Naive thymus-derived CD8-positive, alpha-beta T cell (primary cell): ENCODE measurements at regions not wholly inside any gene's neighbourhood (a gene's known extent, or its start where the extent isn't known, plus 50 kb on each side); places are given as distances from the start of the nearest gene placed in this dataset.

Experiments used
- ATAC-seq, 2 donors: fragments of 150-1000 bp; cut with Tn5 transposase in 1 of 2; sonication (Bioruptor Pico), chemical (Tn5 transposase) in 1 of 2; 1 replicate in 1 of 2; 2 replicates in 1 of 2; pipeline ENCODE4 v1.10.0; 2021; ENCODE audit warnings: mild to moderate bottlenecking in 2 of 2, moderate library complexity in 2 of 2
- POLR2A ChIA-PET: fragments of 350-600 bp; sonication (Branson Sonifier 250); formaldehyde crosslinking; loops from one replicate; lab custom pipeline; 2021; ENCODE audit warnings: antibody characterized with exemption; lab: Charles Lee
- DNase-seq, 10 donors: peaks; one replicate each; pipeline versions ENCODE4 v3.0.0 to v3.0.0-alpha.2; 2020 to 2022
- H3K27ac Mint-ChIP-seq, 10 donors: one replicate each; pipeline ENCODE4 v1.8.0; 2020 to 2022; ENCODE audit warnings: mild to moderate bottlenecking in 10 of 10, mixed read lengths in 10 of 10, moderate library complexity in 4 of 10, inconsistent platforms in 1 of 10
- H3K27me3 Mint-ChIP-seq, 5 donors: one replicate each; pipeline ENCODE4 v1.8.0; 2021 to 2022; ENCODE audit warnings: mixed read lengths in 5 of 5
- H3K36me3 Mint-ChIP-seq, 3 donors: one replicate each; pipeline ENCODE4 v1.8.0; 2020 to 2022; ENCODE audit warnings: mixed read lengths in 3 of 3, mild to moderate bottlenecking in 2 of 3, inconsistent platforms in 1 of 3
- H3K4me1 Mint-ChIP-seq, 4 donors: one replicate each; pipeline ENCODE4 v1.8.0; 2021 to 2022; ENCODE audit warnings: mixed read lengths in 4 of 4
- H3K4me3 Mint-ChIP-seq, 10 donors: one replicate each; pipeline ENCODE4 v1.8.0; 2020 to 2022; ENCODE audit warnings: mild to moderate bottlenecking in 10 of 10, mixed read lengths in 10 of 10, moderate library complexity in 6 of 10, inconsistent platforms in 1 of 10
- H3K9me3 Mint-ChIP-seq, 9 donors: one replicate each; pipeline ENCODE4 v1.8.0; 2020 to 2022; ENCODE audit warnings: mixed read lengths in 9 of 9, mild to moderate bottlenecking in 3 of 9, inconsistent platforms in 1 of 9, moderate library complexity in 1 of 9

DNA sequence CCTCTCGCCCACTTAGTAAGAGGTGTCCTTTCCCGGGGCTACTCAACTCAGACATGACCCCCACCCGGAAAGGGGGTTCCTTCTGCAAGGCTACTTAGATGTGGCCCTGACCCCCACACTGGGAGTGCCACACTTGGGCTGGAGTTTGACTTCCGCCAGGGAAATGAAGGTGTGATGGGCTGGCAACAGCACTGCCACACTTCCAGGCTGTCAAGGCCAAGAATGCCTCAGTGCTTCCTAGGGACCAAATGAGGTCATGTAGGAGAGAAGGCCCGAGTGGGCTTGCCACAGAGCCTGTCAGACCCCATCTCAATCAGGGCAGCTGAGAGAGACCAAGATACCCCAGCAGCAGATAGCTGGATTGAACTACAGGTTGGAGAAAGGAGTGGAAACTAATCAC is 55.5 kb downstream of the DRD1 start:
- Mint-ChIP-seq H3K36me3 (no peaks in the 10 kb centered on the region), H3K4me3 (no peak overlapping the region), H3K4me1 (no peaks in the 10 kb centered on the region), H3K9me3 (peaks cover 0 to 7% (median under 1%) of the 10 kb centered on the region in 9 donors), H3K27ac (no peak overlapping the region), H3K27me3 (peaks cover 8 to 42% (median 12%) of the 10 kb centered on the region in 5 donors)
- POLR2A ChIA-PET = no interaction called here
- no peak for ATAC-seq
- DNase-seq = no peak

DNA sequence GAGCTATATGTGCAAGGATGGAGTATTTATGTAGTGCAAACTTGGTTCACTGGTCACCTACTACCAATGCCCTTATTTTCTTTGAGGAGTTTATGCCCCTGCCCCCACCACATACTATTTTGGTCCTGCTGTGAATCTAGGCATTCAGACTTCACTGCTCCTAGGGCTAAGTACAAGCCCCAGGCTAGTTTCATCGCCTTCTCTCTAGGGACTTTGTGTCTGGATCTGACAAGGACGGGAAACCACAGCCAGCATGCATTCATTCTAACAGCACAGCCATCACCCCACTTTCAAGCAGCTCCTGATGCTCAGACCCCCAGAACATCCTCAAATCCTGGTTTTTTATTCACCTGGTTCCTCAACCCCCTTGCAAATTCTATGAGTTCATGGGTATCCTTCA is 56.8 kb downstream of the DRD1 start:
- no peak for ATAC-seq
- Mint-ChIP-seq H3K27ac (no peak overlapping the region), H3K27me3 (peaks cover 11 to 55% (median 20%) of the 10 kb centered on the region in 5 donors), H3K9me3 (peaks cover 0 to 7% (median 1%) of the 10 kb centered on the region in 9 donors), H3K36me3 (no peaks in the 10 kb centered on the region), H3K4me1 (no peaks in the 10 kb centered on the region), H3K4me3 (no peak overlapping the region)
- no peak for DNase-seq
- POLR2A ChIA-PET = interaction anchor here (0.8 kb wide), 1 partner anchor 286 kb away, joined by 3 read pairs; no protein-coding TSS in a partner anchor

DNA sequence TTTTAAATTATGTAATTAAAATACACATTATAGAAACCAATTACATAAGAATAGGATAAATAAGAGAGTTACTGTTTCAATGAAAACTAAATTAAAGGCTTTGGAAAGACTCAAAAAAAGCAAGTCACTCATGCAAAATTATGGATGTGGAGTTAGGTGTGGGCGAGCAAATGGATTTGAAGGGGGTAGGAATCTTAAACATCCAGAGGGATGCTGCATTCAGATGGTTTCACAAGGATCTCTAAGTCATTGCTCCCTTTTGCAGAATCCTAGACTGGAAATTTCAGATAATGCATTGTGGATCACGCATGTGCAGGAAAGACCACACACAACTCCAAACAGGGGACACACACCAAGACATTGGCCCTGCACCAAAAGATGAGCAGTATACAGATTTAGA is 57.5 kb downstream of the DRD1 start:
- no peak overlapping the region for H3K27ac Mint-ChIP-seq
- peaks cover 11 to 55% (median 20%) of the 10 kb centered on the region in 5 donors for H3K27me3 Mint-ChIP-seq
- H3K9me3 Mint-ChIP-seq = peaks cover 0 to 7% (median 1%) of the 10 kb centered on the region in 9 donors
- POLR2A ChIA-PET = no interaction called here
- H3K4me3 Mint-ChIP-seq = no peak overlapping the region
- no peaks in the 10 kb centered on the region for H3K4me1 Mint-ChIP-seq
- DNase-seq (no peak), ATAC-seq (no peak)
- no peaks in the 10 kb centered on the region for H3K36me3 Mint-ChIP-seq

DNA sequence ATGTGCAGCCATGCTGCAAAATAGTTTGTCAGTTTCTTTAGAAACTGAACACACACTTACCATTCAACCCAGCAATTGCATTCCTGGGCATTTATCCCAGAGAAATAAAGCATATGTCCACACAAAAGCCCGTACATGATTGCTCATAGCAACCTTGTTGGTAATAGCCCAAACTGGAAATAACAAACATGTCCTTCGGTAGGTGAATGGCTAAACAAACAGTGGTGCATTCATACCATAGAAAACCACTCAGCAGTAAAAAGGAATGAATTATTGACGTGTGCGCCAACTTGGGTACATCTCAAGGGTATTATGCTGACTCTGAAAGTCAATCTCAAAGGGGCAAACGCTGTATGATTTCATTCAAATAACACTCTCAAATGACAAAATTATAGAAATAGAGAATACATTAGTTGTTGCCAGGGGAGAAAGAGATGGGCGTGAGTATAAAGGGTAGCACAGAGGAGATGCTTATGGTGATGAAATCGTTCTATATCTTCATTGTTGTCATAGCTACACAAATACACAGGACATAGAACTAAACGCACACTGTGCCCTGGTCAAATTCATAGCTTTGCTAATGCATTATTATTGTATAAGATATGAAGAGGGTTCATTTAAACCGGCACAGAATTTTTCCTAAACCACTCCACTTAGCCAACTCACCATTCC is 58.2 kb downstream of the DRD1 start:
- H3K4me3 Mint-ChIP-seq = no peak overlapping the region
- ATAC-seq (no peak), DNase-seq (no peak)
- no peaks in the 10 kb centered on the region for H3K36me3 Mint-ChIP-seq
- no peaks in the 10 kb centered on the region for H3K4me1 Mint-ChIP-seq
- POLR2A ChIA-PET = no interaction called here
- H3K27ac Mint-ChIP-seq = no peak overlapping the region
- H3K27me3 Mint-ChIP-seq = peaks cover 13 to 55% (median 20%) of the 10 kb centered on the region in 5 donors
- H3K9me3 Mint-ChIP-seq = peaks cover 0 to 7% (median 1%) of the 10 kb centered on the region in 9 donors

DNA sequence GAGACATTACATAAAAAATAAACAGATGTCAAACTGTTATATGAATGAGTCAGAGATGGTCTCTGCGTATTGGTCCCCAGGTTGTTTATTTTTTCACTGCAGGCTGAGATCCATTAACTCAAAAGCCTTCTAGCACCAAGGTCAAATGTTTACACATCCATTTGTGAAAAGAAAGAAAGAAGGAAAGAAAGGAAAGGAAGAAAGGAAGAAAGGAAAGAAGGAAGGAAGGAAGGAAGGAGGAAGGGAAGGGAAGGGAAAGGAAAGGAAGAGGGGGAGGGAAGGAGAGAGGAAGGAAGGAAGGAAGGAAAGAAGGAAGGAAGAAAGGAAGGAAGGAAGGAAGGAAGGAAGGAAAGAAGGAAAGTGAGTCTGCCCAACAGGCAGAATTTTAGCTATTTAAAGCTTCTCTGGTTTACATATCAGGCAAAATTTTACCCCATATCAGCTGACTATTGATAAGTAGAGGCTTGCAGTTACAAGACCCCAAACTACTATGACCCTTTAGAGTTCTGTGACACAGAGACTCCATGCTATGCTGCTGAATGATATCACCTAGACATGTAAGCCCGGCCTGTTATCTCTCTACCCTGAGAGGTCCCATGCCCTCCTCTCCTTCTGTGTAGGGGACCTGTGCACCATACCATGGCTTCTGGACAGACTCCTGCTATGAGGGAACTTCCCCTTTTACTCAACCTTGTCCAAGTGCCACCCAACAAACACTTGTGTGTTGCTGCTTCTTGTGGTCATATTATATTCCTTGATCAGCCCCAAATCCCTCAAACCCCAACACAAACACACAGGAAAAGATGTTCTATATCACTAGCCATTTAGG is 59.0 kb downstream of the DRD1 start:
- H3K27me3 Mint-ChIP-seq = peaks cover 13 to 55% (median 18%) of the 10 kb centered on the region in 5 donors

DNA sequence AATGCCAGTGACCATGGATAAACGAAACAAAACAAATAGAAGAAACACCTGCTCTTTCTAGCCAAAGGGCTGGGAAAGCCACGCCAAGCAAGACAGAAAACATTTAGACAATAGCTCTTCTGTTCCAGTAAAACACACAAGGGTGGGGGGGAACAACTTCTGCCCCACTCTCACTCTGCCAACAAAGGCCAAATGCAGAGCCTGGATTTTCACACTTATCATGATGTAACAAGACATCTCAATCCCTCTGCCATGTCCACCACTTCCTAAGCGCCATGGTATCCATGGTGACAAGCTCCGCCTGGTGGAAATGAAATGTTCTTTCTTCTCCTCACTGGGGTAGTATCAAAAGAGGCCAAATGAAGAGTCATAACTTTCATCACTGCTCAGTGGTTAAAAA is 60.6 kb downstream of the DRD1 start:
- Mint-ChIP-seq H3K9me3 (peaks cover 0 to 7% (median 0%) of the 10 kb centered on the region in 9 donors), H3K4me3 (no peak overlapping the region), H3K4me1 (no peaks in the 10 kb centered on the region), H3K27ac (no peak overlapping the region), H3K36me3 (no peaks in the 10 kb centered on the region), H3K27me3 (peaks cover 12 to 52% (median 21%) of the 10 kb centered on the region in 5 donors)
- ATAC-seq = no peak
- no peak for DNase-seq
- POLR2A ChIA-PET = no interaction called here

More for the DNA sequence above, 59.0 kb downstream of the DRD1 start:
- Mint-ChIP-seq H3K4me3 (no peak overlapping the region), H3K4me1 (no peaks in the 10 kb centered on the region), H3K36me3 (no peaks in the 10 kb centered on the region), H3K27ac (no peak overlapping the region), H3K9me3 (peaks cover 0 to 7% (median 1%) of the 10 kb centered on the region in 9 donors)
- ATAC-seq = no peak
- POLR2A ChIA-PET = no interaction called here
- DNase-seq = no peak

DNA sequence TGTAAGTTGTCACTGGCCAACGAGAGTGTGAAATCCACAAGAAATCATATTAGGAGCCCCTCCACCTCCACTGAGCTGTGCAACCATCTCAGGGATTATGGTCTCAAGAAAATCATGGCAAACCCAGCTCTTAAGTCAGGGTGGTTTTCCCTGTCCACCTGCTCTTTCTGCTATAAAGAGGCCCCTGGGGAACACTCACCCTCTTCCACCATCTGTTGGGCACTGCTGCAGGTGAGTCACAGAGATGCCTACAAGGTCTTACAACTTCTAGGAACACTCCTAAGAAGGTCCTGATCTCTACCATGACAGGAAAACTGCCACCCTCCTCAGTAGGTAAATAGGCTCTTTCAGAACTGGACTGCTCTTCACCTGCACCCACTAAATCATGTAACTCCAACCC is 61.8 kb downstream of the DRD1 start:
- Mint-ChIP-seq H3K9me3 (peaks cover 0 to 8% (median 0%) of the 10 kb centered on the region in 9 donors), H3K27me3 (peaks cover 17 to 61% (median 25%) of the 10 kb centered on the region in 5 donors), H3K27ac (no peak overlapping the region), H3K36me3 (peaks cover 0 to 5% (median 3%) of the 10 kb centered on the region in 3 donors), H3K4me3 (no peak overlapping the region), H3K4me1 (no peaks in the 10 kb centered on the region)
- POLR2A ChIA-PET = no interaction called here
- DNase-seq = no peak
- ATAC-seq = no peak

DNA sequence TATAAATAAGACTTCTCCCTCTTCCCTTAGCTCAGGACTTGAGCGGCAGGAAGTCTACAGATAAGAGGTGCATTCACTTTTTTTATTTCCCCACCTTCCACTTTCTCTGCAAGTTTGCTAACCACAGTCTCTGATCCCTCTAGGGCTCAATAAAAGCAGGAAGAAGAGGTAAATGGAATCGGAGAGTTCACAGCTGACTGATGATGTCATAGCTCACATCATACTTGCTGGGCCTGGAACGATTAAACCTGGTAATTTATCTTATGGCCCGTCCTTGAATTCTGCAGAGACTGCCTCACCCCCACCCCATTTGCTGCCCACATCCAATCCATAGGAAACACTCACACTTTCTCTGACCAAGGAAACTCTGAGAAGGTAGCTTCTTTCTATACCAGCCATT is 62.9 kb downstream of the DRD1 start:
- DNase-seq (no peak), ATAC-seq (no peak)
- H3K9me3 Mint-ChIP-seq = peaks cover 0 to 8% (median 0%) of the 10 kb centered on the region in 9 donors
- H3K36me3 Mint-ChIP-seq = peaks cover 0 to 5% (median 3%) of the 10 kb centered on the region in 3 donors
- no peak overlapping the region for H3K27ac Mint-ChIP-seq
- H3K27me3 Mint-ChIP-seq = peaks cover 17 to 69% (median 24%) of the 10 kb centered on the region in 5 donors
- POLR2A ChIA-PET = no interaction called here
- H3K4me1 Mint-ChIP-seq = no peaks in the 10 kb centered on the region
- H3K4me3 Mint-ChIP-seq = no peak overlapping the region

DNA sequence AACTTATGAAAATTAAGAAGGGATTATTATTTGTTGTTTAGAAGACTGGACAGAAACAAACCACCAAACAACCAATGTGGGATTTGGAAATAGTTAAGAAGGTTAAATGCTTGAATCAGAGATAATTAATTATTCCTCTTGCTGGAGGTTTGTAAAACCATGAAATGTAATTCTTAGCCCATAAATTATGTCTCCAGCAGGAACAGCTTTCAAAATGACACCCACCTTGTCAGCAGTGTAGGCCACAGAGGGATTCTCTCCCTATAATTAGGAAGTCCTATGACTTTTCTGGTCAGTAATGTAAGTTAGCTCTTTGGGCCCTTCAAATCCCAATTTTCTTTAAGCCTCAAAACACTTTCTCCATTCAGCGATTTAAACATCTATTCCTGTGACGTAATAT is 63.3 kb downstream of the DRD1 start:
- ATAC-seq = no peak
- H3K36me3 Mint-ChIP-seq = peaks cover 0 to 5% (median 3%) of the 10 kb centered on the region in 3 donors
- H3K27ac Mint-ChIP-seq = no peak overlapping the region
- H3K27me3 Mint-ChIP-seq = peaks cover 17 to 69% (median 27%) of the 10 kb centered on the region in 5 donors
- POLR2A ChIA-PET = no interaction called here
- H3K9me3 Mint-ChIP-seq = peaks cover 0 to 8% (median 0%) of the 10 kb centered on the region in 9 donors
- no peak overlapping the region for H3K4me3 Mint-ChIP-seq
- no peaks in the 10 kb centered on the region for H3K4me1 Mint-ChIP-seq
- DNase-seq = no peak

DNA sequence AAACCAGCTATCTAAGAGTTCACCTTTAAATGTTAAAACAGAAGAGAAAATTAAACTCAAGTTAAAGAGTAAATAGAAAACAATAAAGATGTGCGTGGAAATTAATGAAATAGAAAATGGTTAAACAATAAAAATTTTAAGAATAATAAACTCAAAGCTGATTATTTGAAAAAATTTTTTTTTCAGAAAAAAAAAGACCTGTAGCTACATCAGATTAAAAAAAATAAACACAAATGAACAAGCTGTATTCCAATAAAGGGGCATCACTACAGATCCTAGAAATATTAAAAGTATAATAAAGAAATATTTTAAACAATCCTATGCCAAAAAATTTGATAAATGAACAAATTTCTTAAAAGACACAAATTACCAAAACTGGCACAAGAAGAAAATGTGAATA is 64.1 kb downstream of the DRD1 start:
- Mint-ChIP-seq H3K9me3 (peaks cover 0 to 8% (median 0%) of the 10 kb centered on the region in 9 donors), H3K4me1 (no peaks in the 10 kb centered on the region), H3K27ac (no peak overlapping the region), H3K4me3 (no peak overlapping the region), H3K36me3 (peaks cover 0 to 5% (median 3%) of the 10 kb centered on the region in 3 donors), H3K27me3 (peaks cover 23 to 69% (median 32%) of the 10 kb centered on the region in 5 donors)
- ATAC-seq (no peak), DNase-seq (no peak)
- POLR2A ChIA-PET = interaction anchor here (0.6 kb wide), 1 partner anchor 17 kb away, joined by 6 read pairs; no protein-coding TSS in a partner anchor

DNA sequence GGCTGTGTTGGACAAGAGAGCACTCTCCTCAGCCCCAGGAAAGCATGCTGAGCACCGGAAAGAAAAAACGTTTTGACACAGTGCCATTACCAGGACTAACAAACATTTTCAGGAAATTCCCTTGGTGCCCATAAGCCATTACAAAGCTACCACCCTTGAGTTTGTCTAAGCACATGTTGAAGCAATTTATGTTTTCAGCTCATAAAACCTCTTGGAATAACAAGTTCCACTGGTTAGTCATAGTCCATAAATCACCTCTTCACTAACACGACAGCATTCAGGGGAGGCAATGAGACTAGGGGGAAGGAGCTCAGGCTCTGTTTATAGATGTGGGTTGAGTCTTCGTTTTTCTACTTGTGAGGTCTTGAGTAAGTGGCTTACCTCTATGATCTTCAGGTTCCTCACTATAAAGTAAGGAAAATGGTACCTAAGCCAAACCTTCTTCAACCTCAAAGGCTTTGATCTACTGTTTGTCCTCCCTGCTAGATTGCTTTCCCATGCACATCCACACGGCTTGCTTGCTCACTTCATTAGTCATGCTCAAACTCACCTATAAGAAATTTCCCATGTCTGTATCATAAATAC is 65.4 kb downstream of the DRD1 start:
- H3K27me3 Mint-ChIP-seq = peaks cover 24 to 69% (median 36%) of the 10 kb centered on the region in 5 donors
- H3K27ac Mint-ChIP-seq = no peak overlapping the region
- no peak for DNase-seq
- peaks cover 0 to 5% (median 3%) of the 10 kb centered on the region in 3 donors for H3K36me3 Mint-ChIP-seq
- ATAC-seq = no peak
- no peak overlapping the region for H3K4me3 Mint-ChIP-seq
- peaks cover 0 to 7% (median 0%) of the 10 kb centered on the region in 9 donors for H3K9me3 Mint-ChIP-seq
- POLR2A ChIA-PET = no interaction called here
- no peaks in the 10 kb centered on the region for H3K4me1 Mint-ChIP-seq

DNA sequence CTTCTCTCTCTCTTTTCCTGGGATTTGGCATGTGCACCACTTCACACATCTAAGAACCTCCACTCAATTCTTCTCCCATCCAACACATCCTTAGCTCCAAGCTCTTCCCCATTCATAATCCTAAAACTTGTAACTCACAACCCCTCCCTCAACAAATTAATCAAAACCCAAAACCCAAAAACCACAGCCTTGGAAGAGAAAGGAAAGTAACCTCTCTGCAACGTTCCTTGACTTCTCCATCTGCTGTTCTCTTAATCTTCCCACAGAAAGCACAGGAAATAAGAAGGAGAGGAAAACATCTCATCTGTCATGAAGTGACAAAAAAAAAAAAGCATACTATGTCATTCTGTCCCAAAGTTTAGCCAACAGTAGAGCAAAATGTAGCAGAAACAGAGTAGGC is 66.2 kb downstream of the DRD1 start:
- peaks cover 0 to 7% (median 0%) of the 10 kb centered on the region in 9 donors for H3K9me3 Mint-ChIP-seq
- H3K4me3 Mint-ChIP-seq = no peak overlapping the region
- no peak for DNase-seq
- no peaks in the 10 kb centered on the region for H3K4me1 Mint-ChIP-seq
- H3K36me3 Mint-ChIP-seq = peaks cover 0 to 5% (median 3%) of the 10 kb centered on the region in 3 donors
- no peak overlapping the region for H3K27ac Mint-ChIP-seq
- H3K27me3 Mint-ChIP-seq = peaks cover 24 to 69% (median 32%) of the 10 kb centered on the region in 5 donors
- no peak for ATAC-seq
- POLR2A ChIA-PET = no interaction called here
